Erythroblast (primary cell): ENCODE measurements at regions not wholly inside any gene's neighbourhood (a gene's known extent, or its start where the extent isn't known, plus 50 kb on each side); places are given as distances from the start of the nearest gene placed in this dataset.

Experiments
- GATA1 ChIP-seq: IDR thresholded peaks from 2 replicates; pipeline ENCODE4 v1.6.1; 2011; ENCODE audit warnings: low read depth, mild to moderate bottlenecking, control low read depth, low read length, moderate library complexity
- POLR2A ChIP-seq: IDR thresholded peaks from 2 replicates; pipeline ENCODE4 v1.6.1; 2011; ENCODE audit warnings: mild to moderate bottlenecking, low read length

GRCh38 chr6:24051942-24052589, 73.9 kb upstream of the NRSN1 start:
- no peak for TF ChIP-seq POLR2A
- no peak for TF ChIP-seq GATA1
